Fibroblast of the aortic adventitia (primary cell): ENCODE measurements at regions not wholly inside any gene's neighbourhood (a gene's known extent, or its start where the extent isn't known, plus 50 kb on each side); places are given as distances from the start of the nearest gene placed in this dataset.

ENCODE experiments used
- DNase-seq: peaks from one replicate; pipeline ENCODE4 v3.0.0-alpha.2; 2010; ENCODE audit warnings: low read depth
- H3K4me3 ChIP-seq: 2 replicates; pipeline ENCODE4 v1.5.1; 2011; ENCODE audit warnings: low read depth, mild to moderate bottlenecking, control low read depth, low read length, moderate library complexity
- TF ChIP-seq, protein P1 (sequence below): IDR thresholded peaks from 2 replicates; pipeline ENCODE4 v1.5.1; 2011; ENCODE audit warnings: mild to moderate bottlenecking, low read length, control low read depth, inconsistent platforms; ENCODE audit not compliant: insufficient read depth

DNA sequence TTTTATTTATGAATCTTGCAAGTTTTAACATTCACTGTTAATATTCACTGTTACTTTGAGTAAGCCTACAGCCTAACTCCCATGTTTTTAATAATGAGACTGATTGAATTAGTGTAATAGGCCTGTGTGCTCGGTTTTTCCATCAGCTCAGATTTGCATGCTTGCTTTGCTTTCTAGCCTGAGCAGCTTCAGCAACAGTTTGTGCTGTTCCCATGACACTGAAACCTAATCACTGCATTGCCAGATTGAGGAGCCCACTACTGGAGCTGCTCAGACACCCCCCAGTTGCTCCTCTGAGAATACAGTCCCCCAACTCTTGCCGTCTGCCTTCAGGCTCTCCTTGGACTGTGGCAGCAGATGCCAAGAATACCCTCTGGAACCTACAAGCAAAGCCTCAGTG, 695.4 kb downstream of the BRINP3 start:
- no peak for DNase-seq
- H3K4me3 ChIP-seq: no peak overlapping the region
- TF ChIP-seq, protein P1, sequence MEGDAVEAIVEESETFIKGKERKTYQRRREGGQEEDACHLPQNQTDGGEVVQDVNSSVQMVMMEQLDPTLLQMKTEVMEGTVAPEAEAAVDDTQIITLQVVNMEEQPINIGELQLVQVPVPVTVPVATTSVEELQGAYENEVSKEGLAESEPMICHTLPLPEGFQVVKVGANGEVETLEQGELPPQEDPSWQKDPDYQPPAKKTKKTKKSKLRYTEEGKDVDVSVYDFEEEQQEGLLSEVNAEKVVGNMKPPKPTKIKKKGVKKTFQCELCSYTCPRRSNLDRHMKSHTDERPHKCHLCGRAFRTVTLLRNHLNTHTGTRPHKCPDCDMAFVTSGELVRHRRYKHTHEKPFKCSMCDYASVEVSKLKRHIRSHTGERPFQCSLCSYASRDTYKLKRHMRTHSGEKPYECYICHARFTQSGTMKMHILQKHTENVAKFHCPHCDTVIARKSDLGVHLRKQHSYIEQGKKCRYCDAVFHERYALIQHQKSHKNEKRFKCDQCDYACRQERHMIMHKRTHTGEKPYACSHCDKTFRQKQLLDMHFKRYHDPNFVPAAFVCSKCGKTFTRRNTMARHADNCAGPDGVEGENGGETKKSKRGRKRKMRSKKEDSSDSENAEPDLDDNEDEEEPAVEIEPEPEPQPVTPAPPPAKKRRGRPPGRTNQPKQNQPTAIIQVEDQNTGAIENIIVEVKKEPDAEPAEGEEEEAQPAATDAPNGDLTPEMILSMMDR: no peak

DNA sequence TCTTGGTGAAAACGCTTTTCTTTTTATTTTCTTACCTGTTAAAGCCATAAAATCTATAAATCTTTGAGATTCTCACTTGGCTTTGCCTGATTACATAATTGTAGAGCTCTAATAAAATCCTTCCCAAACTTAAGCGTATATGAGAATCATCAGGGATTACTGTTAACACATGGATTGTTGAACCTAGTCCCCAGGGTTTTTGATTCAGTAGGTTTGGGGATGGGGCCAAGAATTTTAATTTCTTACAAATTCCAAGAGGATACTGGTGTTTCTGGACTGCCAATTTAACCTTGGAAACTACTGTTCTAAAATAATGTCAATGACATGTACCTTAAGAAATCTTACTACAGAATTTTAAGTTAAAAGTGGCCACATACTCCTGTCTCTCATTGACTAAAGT, 694.2 kb downstream of the BRINP3 start:
- TF ChIP-seq, protein P1: no peak
- DNase-seq: no peak
- no peak overlapping the region for H3K4me3 ChIP-seq

DNA sequence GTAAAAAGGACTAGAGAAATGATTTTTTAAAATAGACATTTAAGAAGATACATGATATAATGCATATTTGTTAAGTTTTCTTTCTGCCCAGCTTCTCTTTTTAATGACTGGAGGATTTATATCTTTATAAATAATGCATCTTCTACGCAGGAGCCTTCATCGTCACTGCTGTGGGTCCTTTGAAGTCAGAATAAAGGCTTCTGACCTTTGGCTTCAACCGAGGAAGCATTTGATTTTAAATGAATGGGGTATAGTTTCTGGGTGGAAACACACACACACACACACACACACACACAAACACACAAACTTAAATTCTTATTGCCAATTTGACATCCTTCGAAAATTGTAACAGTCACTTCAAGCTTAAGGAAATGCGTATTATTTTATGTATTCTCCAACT, 690.9 kb downstream of the BRINP3 start:
- no peak for DNase-seq
- H3K4me3 ChIP-seq: no peak overlapping the region
- TF ChIP-seq, protein P1: no peak

GRCh38 chr1:189787201-189787600, 690.5 kb downstream of the BRINP3 start:
- DNase-seq: no peak
- TF ChIP-seq, protein P1: no peak
- H3K4me3 ChIP-seq: no peak overlapping the region

DNA sequence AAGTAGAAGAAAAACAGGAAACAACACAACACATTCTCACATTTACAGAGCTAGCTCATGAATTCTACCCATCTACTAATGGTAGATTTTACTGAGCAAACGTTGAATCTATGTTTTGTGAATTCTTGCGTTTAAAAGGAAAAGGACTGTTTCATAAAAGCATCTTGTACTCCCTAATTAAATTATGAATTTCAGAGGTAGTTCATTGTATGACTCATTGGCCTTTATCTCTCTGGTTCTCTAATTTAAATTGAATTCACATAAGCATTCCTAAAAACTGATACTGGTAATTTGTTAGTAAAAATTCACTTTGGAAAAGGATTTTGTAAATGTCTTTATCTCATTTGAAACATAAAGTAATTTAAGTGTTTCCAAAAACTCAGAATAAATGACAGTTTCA, 687.3 kb downstream of the BRINP3 start:
- TF ChIP-seq, protein P1: no peak
- no peak overlapping the region for H3K4me3 ChIP-seq
- no peak for DNase-seq

DNA sequence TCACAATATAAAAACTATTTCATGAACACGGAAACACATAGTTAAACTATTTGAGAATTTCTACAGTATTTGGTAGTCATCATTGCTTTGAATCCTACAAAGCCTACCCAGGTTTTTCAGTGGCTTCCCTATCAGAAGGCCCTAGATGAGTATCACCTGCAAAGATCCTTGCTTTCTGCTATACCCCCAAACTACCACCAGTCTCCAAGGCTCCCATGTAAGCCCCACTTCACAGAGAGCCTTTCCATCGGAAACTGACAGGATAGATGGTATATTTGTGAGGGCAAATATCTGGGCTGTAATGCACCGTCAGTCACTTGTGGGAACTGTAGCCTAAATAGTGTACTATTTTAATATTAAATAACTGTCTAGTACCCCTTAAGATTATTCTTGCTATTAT, 674.3 kb downstream of the BRINP3 start:
- TF ChIP-seq, protein P1: no peak
- DNase-seq: no peak

GRCh38 chr1:189804352-189804751, 673.3 kb downstream of the BRINP3 start:
- DNase-seq: no peak
- TF ChIP-seq, protein P1: no peak
- H3K4me3 ChIP-seq: no peak overlapping the region

More for the DNA sequence above, 674.3 kb downstream of the BRINP3 start:
- no peak overlapping the region for H3K4me3 ChIP-seq
